Right lobe of liver (tissue), 4 donors: ENCODE measurements at regions not wholly inside any gene's neighbourhood (a gene's known extent, or its start where the extent isn't known, plus 50 kb on each side); places are given as distances from the start of the nearest gene placed in this dataset.

ENCODE experiments used
- CTCF ChIP-seq, 4 donors: fragments of 200-600 bp in 3 of 4; fragments of 450-650 bp in 1 of 4; IDR thresholded peaks; one replicate each; pipeline versions ENCODE4 v1.5.1 to v1.8.0; 2016 to 2022; ENCODE audit warnings: antibody characterized with exemption in 4 of 4, mild to moderate bottlenecking in 2 of 4
- POLR2A ChIP-seq: fragments of 450-650 bp; IDR thresholded peaks from one replicate; pipeline ENCODE4 v1.6.1; 2017; ENCODE audit warnings: antibody characterized with exemption, mild to moderate bottlenecking
- donor health status: DM: no; HTN: no; CAD: no.
- donor health status: DM: no; HTN: no; CAD: no.
- donor health status: DM: no; HTN: yes; CAD: no.

- no peak for TF ChIP-seq POLR2A
- TF ChIP-seq CTCF (IDR thresholded peaks at IDR 0.05), result no peak
These were observed 274.3 kb downstream of the TJP1 start for GRCh38 chr15:29548006-29548405.
